ENCODE measurements at regions not wholly inside any gene's neighbourhood (a gene's known extent, or its start where the extent isn't known, plus 50 kb on each side); places are given as distances from the start of the nearest gene placed in this dataset.

- 53 to 62% (median 61%) methylated on average over 8 of the region's 8 CpGs for WGBS, 3 donors
- H3K27ac ChIP-seq = no peak overlapping the region
- H3K4me3 ChIP-seq = no peak overlapping the region
- no peak for DNase-seq
- no peaks in the 10 kb centered on the region for H3K27me3 ChIP-seq (ENCODE audit: insufficient read depth in 3 of 3, low read length in 2 of 3)
- no peaks in the 10 kb centered on the region for H3K9me3 ChIP-seq
- no peak for TF ChIP-seq CTCF (IDR thresholded peaks at IDR 0.05)
- no peak for ATAC-seq
- intact Hi-C loops (cut with DNase I) = no loop called here
- no peaks in the 10 kb centered on the region for H3K36me3 ChIP-seq (ENCODE audit: insufficient read depth in 1 of 2, low read depth in 1 of 2)
- H3K4me1 ChIP-seq = no peaks in the 10 kb centered on the region
Measured at GRCh38 chr3:34020726-34021680, 222.6 kb downstream of the PDCD6IP start.

- H3K4me1 ChIP-seq = no peaks in the 10 kb centered on the region
- ATAC-seq (no peak), DNase-seq (no peak)
- no peaks in the 10 kb centered on the region for H3K36me3 ChIP-seq (ENCODE audit: insufficient read depth in 1 of 2, low read depth in 1 of 2)
- intact Hi-C loops (cut with DNase I) = no loop called here
- H3K4me3 ChIP-seq = no peak overlapping the region
- H3K27me3 ChIP-seq (ENCODE audit: insufficient read depth in 3 of 3, low read length in 2 of 3) = no peaks in the 10 kb centered on the region
- no peaks in the 10 kb centered on the region for H3K9me3 ChIP-seq
- 79 to 96% (median 82%) methylated on average over 2 of the region's 2 CpGs for WGBS, 3 donors
- TF ChIP-seq CTCF (IDR thresholded peaks at IDR 0.05) = no peak
- H3K27ac ChIP-seq = no peak overlapping the region
Measured at GRCh38 chr3:34022147-34022546, 223.7 kb downstream of the PDCD6IP start.

GRCh38 chr3:34024447-34025240, 226.2 kb downstream of the PDCD6IP start:
- H3K9me3 ChIP-seq = no peaks in the 10 kb centered on the region
- ATAC-seq (peak in 1 of 4 donors; percentile 28), DNase-seq (peak in 1 of 2 donors; percentile 13)
- H3K4me1 ChIP-seq = no peaks in the 10 kb centered on the region
- no peaks in the 10 kb centered on the region for H3K27me3 ChIP-seq (ENCODE audit: insufficient read depth in 3 of 3, low read length in 2 of 3)
- H3K27ac ChIP-seq = no peak overlapping the region
- no peak overlapping the region for H3K4me3 ChIP-seq
- no peak for TF ChIP-seq CTCF (IDR thresholded peaks at IDR 0.05)
- no peaks in the 10 kb centered on the region for H3K36me3 ChIP-seq (ENCODE audit: insufficient read depth in 1 of 2, low read depth in 1 of 2)
- intact Hi-C loops (cut with DNase I) = no loop called here
- WGBS, 3 donors = 83 to 91% (median 90%) methylated on average over 3 of the region's 3 CpGs

GRCh38 chr3:34033839-34034238, 235.4 kb downstream of the PDCD6IP start:
- Histone ChIP-seq H3K27ac (no peak overlapping the region), H3K27me3 (ENCODE audit: insufficient read depth in 3 of 3, low read length in 2 of 3) (no peaks in the 10 kb centered on the region), H3K4me3 (no peak overlapping the region), H3K9me3 (no peaks in the 10 kb centered on the region), H3K36me3 (ENCODE audit: insufficient read depth in 1 of 2, low read depth in 1 of 2) (no peaks in the 10 kb centered on the region), H3K4me1 (no peaks in the 10 kb centered on the region)
- DNase-seq (no peak), ATAC-seq (no peak)
- WGBS, 3 donors = 75 to 77% (median 77%) methylated on average over 7 of the region's 7 CpGs
- intact Hi-C loops (cut with DNase I) = no loop called here
- TF ChIP-seq CTCF (IDR thresholded peaks at IDR 0.05) = no peak
